Testis (tissue), 2 donors: ENCODE measurements at regions not wholly inside any gene's neighbourhood (a gene's known extent, or its start where the extent isn't known, plus 50 kb on each side); places are given as distances from the start of the nearest gene placed in this dataset.

Experiments
- DNase-seq: peaks from one replicate; pipeline ENCODE4 v3.0.0-alpha.2; 2019
- H3K27ac ChIP-seq, 2 donors: fragments of 200-600 bp; sonication (generic); one replicate each; pipeline ENCODE4 v1.5.1; 2019
- H3K27me3 ChIP-seq: fragments of 200-600 bp; sonication (generic); one replicate; pipeline ENCODE4 v1.5.1; 2019
- H3K36me3 ChIP-seq: fragments of 200-600 bp; sonication (generic); one replicate; pipeline ENCODE4 v1.5.1; 2017; ENCODE audit warnings: low read depth; ENCODE audit errors: missing control alignments
- H3K4me1 ChIP-seq: fragments of 200-600 bp; sonication (generic); one replicate; pipeline ENCODE4 v1.5.1; 2019
- H3K4me3 ChIP-seq, 2 donors: fragments of 200-600 bp; sonication (generic); one replicate each; pipeline ENCODE4 v1.5.1; 2017 to 2019
- H3K9me3 ChIP-seq: fragments of 200-600 bp; sonication (generic); one replicate; pipeline ENCODE4 v1.5.1; 2017
- POLR2A ChIP-seq: fragments of 450-650 bp; IDR thresholded peaks from one replicate; pipeline ENCODE4 v1.6.1; 2017; ENCODE audit warnings: antibody characterized with exemption, mild to moderate bottlenecking, moderate library complexity
- WGBS, 2 donors: methylation state at CpG; one replicate each; pipeline ENCODE4 v1.1.5; 2018; 5-methylcytosine and 5-hydroxymethylcytosine counted together
- intact Hi-C: fragments of 100-400 bp; cut with DNase I; formaldehyde crosslinking; loops from one replicate; pipeline ENCODE4 v1.15.1; 2023; ENCODE audit warnings: low total_unique reads
- TF ChIP-seq, protein P1 (sequence below), 3 experiments: fragments of 450-650 bp in 2 of 3; fragments of 200-600 bp in 1 of 3; sonication (generic) in 1 of 3; IDR thresholded peaks; one replicate each; pipeline ENCODE4 v1.5.1; 2016 to 2019; ENCODE audit warnings: antibody characterized with exemption in 3 of 3, mild to moderate bottlenecking in 2 of 3, moderate library complexity in 1 of 3

DNA sequence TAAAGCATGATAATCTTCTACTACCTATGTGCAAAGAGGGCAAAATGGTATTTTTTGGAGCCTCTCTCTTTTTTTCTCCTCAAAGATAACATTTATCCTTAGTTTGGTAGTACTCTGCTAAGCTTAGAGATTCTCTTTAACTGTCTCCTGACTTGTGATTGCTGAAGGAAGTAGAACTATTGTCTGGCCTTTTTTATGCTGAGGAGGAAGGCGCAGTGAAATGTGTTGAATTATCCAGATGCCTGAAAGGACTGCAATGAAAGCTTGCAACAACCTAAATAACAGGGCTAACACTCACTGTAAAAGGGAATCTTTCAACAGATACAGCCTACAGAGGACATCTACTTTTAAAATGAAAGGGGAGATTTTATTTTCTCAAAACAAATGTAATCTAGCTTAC is 59.5 kb upstream of the CCDC160 start:
- H3K4me1 ChIP-seq = no peaks in the 10 kb centered on the region
- H3K4me3 ChIP-seq = no peak overlapping the region
- WGBS, 2 donors = 92 to 100% methylated on average over 1 of the region's 1 CpG
- H3K27ac ChIP-seq = no peak overlapping the region
- H3K36me3 ChIP-seq = no peaks in the 10 kb centered on the region
- DNase-seq = no peak
- H3K9me3 ChIP-seq = no peaks in the 10 kb centered on the region
- intact Hi-C loops = no loop called here
- H3K27me3 ChIP-seq = no peaks in the 10 kb centered on the region
- TF ChIP-seq, protein P1, sequence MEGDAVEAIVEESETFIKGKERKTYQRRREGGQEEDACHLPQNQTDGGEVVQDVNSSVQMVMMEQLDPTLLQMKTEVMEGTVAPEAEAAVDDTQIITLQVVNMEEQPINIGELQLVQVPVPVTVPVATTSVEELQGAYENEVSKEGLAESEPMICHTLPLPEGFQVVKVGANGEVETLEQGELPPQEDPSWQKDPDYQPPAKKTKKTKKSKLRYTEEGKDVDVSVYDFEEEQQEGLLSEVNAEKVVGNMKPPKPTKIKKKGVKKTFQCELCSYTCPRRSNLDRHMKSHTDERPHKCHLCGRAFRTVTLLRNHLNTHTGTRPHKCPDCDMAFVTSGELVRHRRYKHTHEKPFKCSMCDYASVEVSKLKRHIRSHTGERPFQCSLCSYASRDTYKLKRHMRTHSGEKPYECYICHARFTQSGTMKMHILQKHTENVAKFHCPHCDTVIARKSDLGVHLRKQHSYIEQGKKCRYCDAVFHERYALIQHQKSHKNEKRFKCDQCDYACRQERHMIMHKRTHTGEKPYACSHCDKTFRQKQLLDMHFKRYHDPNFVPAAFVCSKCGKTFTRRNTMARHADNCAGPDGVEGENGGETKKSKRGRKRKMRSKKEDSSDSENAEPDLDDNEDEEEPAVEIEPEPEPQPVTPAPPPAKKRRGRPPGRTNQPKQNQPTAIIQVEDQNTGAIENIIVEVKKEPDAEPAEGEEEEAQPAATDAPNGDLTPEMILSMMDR (IDR thresholded peaks at IDR 0.05) = no peak
- no peak for TF ChIP-seq POLR2A

DNA sequence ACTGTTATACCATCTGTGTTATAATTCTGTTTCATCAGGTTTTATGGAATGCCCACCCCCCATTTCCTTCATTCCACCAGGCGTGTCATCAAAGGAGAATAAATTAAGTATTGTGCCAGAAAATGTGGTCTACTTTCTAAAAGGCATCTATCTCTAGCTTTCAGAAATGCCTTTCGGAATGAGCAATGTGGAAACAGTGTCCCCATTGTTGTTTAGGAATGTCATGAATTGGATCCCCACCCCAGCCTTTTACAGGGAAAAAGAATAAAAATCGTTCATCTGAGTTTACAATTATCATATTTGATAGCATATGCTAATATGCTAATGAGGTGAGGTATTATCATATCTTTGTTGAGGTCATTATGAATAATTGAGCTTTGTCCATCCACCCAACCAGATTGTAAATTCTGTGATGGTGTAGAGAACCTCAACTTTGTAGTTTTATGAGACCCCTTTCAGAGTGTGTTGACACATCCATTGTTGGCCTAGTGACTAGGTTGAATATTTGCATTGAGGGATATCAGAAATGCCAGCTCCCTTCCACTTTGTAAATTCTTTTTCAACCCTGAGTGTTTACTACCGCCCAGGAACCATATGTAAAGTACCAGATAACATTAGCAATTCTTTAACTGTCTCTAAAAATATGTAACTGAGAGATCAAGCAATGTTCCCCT is 56.2 kb upstream of the CCDC160 start:
- H3K27ac ChIP-seq = no peak overlapping the region

DNA sequence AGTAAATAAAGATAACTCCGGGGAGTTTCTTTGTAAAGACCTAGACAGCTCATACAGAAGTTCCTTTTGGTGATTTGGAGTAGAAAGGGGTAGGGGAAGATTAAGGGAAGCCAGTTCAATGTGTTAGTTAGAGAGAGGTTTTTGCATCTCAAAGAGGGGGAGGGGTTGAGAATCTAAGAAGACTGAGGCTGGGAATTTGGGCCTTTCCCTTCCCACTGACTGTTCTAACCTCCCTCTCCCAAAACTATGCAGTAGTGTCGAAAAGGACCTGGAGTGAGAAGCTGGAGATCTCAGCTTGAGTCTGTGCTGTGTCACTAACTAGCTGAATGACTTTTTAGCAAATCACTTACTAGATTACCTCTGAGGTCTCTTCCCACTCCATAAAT is 55.7 kb upstream of the CCDC160 start:
- Histone ChIP-seq H3K9me3 (no peaks in the 10 kb centered on the region), H3K4me1 (no peaks in the 10 kb centered on the region), H3K27ac (no peak overlapping the region), H3K4me3 (no peak overlapping the region), H3K36me3 (no peaks in the 10 kb centered on the region), H3K27me3 (no peaks in the 10 kb centered on the region)
- intact Hi-C loops = no loop called here
- 67 to 73% methylated on average over 2 of the region's 2 CpGs for WGBS, 2 donors
- DNase-seq = no peak
- TF ChIP-seq POLR2A = no peak
- TF ChIP-seq, protein P1 (IDR thresholded peaks at IDR 0.05) = no peak

More for the DNA sequence above, 56.2 kb upstream of the CCDC160 start:
- intact Hi-C loops = no loop called here
- H3K4me3 ChIP-seq = no peak overlapping the region
- TF ChIP-seq, protein P1 (IDR thresholded peaks at IDR 0.05) = no peak
- no peak for TF ChIP-seq POLR2A
- H3K27me3 ChIP-seq = no peaks in the 10 kb centered on the region
- DNase-seq = no peak
- H3K9me3 ChIP-seq = no peaks in the 10 kb centered on the region
- WGBS, 2 donors = 54 to 58% methylated on average over 4 of the region's 4 CpGs
- H3K36me3 ChIP-seq = no peaks in the 10 kb centered on the region
- no peaks in the 10 kb centered on the region for H3K4me1 ChIP-seq

DNA sequence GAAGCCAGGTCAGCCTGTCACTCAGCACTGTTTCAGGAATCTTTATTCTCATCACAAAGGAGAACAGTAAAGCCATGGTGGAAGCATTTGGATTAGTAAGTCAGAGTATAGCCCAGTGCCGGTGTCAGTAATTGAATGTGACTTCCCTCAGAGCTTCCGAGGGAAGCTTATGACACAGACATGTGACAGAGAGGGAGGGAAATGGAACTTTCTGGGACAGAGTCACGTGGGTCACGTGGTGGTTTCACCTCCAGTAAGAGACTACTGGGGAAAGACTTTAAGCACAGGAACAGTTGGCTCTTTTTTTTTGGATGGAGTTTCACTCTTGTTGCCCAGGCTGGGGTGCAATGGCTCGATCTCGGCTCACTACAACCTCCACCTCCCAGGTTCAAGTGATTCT is 53.3 kb upstream of the CCDC160 start:
- no peaks in the 10 kb centered on the region for H3K9me3 ChIP-seq
- intact Hi-C loops = no loop called here
- H3K4me1 ChIP-seq = no peaks in the 10 kb centered on the region
- H3K27ac ChIP-seq = no peak overlapping the region
- no peaks in the 10 kb centered on the region for H3K36me3 ChIP-seq
- WGBS, 2 donors = 89 to 95% methylated on average over 4 to 6 of the region's 6 CpGs
- no peak overlapping the region for H3K4me3 ChIP-seq
- no peaks in the 10 kb centered on the region for H3K27me3 ChIP-seq
- TF ChIP-seq POLR2A = no peak
- TF ChIP-seq, protein P1 (IDR thresholded peaks at IDR 0.05) = no peak
- DNase-seq = no peak

DNA sequence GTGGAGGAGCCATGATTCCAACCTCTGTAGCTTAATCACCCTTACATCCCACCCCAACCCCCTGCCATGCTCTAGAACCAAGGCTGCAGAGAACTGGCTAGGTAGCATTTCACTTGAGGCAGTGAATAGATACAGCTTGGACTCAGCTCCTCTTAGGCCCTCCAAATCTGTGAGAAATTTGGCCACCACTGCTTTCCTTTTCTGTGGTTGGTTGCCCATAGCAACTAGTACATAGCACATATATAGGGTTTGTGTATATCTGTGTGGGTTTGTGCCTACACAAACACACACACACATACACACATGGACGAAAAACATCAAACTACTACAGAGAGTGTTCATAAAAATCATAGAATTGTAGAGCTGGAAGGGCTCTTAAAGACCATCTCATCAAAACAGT is 52.0 kb upstream of the CCDC160 start:
- Histone ChIP-seq H3K4me1 (no peaks in the 10 kb centered on the region), H3K36me3 (no peaks in the 10 kb centered on the region), H3K27ac (no peak overlapping the region), H3K9me3 (no peaks in the 10 kb centered on the region), H3K27me3 (no peaks in the 10 kb centered on the region), H3K4me3 (no peak overlapping the region)
- 87 to 100% methylated on average over 1 of the region's 1 CpG for WGBS, 2 donors
- intact Hi-C loops = no loop called here
- DNase-seq = no peak
- TF ChIP-seq, protein P1 (IDR thresholded peaks at IDR 0.05) = no peak
- no peak for TF ChIP-seq POLR2A
